HEK293 (cell line): ENCODE measurements at regions not wholly inside any gene's neighbourhood (a gene's known extent, or its start where the extent isn't known, plus 50 kb on each side); places are given as distances from the start of the nearest gene placed in this dataset.

Experiments used
- IKZF3 ChIP-seq: fragments of 450-650 bp; IDR thresholded peaks from 2 replicates; pipeline ENCODE4 v1.5.0; 2018; ENCODE audit warnings: missing biosample characterization, mild to moderate bottlenecking, missing genetic modification characterization, moderate library complexity
- ZNF175 ChIP-seq: fragments of 450-650 bp; formaldehyde crosslinking; IDR thresholded peaks from 2 replicates; pipeline ENCODE4 v1.5.1; 2016; ENCODE audit warnings: missing biosample characterization, missing genetic modification characterization
- TF ChIP-seq, protein P1 (sequence below): fragments of 450-650 bp; formaldehyde crosslinking; IDR thresholded peaks from 2 replicates; pipeline ENCODE4 v1.5.1; 2016; ENCODE audit warnings: missing biosample characterization, missing genetic modification characterization
- TF ChIP-seq, protein P2 (sequence below): fragments of 450-650 bp; formaldehyde crosslinking; IDR thresholded peaks from 2 replicates; pipeline ENCODE4 v1.5.1; 2016; ENCODE audit warnings: missing biosample characterization, missing genetic modification characterization
- TF ChIP-seq, protein P3 (sequence below): fragments of 450-650 bp; formaldehyde crosslinking; IDR thresholded peaks from 2 replicates; pipeline ENCODE4 v1.5.1; 2017; ENCODE audit warnings: missing biosample characterization, missing genetic modification characterization

DNA sequence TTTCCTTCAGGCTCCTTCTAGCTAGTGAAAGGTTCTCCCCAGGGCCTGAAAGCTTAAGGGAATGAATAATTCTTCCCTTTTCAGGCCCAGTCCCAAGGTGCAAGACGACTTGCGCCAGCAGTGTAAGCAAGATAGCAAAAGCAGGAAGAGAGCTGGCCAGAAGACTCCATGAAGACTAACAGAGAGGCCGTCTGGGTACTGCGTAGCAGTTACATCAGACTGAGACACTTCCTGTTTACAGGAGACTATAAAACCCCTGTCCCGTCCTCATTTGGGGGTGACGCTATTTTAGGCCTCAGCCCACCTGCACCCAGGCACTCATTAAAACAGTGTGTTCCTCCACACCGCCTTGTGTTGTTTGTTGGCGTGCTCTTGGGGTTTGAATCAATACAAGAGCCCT is 90.7 kb upstream of the MOCS2 start:
- TF ChIP-seq, protein P1, sequence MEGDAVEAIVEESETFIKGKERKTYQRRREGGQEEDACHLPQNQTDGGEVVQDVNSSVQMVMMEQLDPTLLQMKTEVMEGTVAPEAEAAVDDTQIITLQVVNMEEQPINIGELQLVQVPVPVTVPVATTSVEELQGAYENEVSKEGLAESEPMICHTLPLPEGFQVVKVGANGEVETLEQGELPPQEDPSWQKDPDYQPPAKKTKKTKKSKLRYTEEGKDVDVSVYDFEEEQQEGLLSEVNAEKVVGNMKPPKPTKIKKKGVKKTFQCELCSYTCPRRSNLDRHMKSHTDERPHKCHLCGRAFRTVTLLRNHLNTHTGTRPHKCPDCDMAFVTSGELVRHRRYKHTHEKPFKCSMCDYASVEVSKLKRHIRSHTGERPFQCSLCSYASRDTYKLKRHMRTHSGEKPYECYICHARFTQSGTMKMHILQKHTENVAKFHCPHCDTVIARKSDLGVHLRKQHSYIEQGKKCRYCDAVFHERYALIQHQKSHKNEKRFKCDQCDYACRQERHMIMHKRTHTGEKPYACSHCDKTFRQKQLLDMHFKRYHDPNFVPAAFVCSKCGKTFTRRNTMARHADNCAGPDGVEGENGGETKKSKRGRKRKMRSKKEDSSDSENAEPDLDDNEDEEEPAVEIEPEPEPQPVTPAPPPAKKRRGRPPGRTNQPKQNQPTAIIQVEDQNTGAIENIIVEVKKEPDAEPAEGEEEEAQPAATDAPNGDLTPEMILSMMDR, result no peak
- TF ChIP-seq ZNF175 (tag by site-specific recombination) (no peak), IKZF3 (tag by site-specific recombination) (no peak)
- TF ChIP-seq, protein P2, sequence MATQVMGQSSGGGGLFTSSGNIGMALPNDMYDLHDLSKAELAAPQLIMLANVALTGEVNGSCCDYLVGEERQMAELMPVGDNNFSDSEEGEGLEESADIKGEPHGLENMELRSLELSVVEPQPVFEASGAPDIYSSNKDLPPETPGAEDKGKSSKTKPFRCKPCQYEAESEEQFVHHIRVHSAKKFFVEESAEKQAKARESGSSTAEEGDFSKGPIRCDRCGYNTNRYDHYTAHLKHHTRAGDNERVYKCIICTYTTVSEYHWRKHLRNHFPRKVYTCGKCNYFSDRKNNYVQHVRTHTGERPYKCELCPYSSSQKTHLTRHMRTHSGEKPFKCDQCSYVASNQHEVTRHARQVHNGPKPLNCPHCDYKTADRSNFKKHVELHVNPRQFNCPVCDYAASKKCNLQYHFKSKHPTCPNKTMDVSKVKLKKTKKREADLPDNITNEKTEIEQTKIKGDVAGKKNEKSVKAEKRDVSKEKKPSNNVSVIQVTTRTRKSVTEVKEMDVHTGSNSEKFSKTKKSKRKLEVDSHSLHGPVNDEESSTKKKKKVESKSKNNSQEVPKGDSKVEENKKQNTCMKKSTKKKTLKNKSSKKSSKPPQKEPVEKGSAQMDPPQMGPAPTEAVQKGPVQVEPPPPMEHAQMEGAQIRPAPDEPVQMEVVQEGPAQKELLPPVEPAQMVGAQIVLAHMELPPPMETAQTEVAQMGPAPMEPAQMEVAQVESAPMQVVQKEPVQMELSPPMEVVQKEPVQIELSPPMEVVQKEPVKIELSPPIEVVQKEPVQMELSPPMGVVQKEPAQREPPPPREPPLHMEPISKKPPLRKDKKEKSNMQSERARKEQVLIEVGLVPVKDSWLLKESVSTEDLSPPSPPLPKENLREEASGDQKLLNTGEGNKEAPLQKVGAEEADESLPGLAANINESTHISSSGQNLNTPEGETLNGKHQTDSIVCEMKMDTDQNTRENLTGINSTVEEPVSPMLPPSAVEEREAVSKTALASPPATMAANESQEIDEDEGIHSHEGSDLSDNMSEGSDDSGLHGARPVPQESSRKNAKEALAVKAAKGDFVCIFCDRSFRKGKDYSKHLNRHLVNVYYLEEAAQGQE (tag by site-specific recombination), result no peak
- TF ChIP-seq, protein P3, sequence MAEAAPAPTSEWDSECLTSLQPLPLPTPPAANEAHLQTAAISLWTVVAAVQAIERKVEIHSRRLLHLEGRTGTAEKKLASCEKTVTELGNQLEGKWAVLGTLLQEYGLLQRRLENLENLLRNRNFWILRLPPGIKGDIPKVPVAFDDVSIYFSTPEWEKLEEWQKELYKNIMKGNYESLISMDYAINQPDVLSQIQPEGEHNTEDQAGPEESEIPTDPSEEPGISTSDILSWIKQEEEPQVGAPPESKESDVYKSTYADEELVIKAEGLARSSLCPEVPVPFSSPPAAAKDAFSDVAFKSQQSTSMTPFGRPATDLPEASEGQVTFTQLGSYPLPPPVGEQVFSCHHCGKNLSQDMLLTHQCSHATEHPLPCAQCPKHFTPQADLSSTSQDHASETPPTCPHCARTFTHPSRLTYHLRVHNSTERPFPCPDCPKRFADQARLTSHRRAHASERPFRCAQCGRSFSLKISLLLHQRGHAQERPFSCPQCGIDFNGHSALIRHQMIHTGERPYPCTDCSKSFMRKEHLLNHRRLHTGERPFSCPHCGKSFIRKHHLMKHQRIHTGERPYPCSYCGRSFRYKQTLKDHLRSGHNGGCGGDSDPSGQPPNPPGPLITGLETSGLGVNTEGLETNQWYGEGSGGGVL (tag by site-specific recombination), result no peak
